ENCODE measurements at regions not wholly inside any gene's neighbourhood (a gene's known extent, or its start where the extent isn't known, plus 50 kb on each side); places are given as distances from the start of the nearest gene placed in this dataset.

GRCh38 chr1:96510911-96511310 lies 210.7 kb upstream of the PTBP2 start:
- POLR2A ChIA-PET, result no interaction called here
- 24% methylated on average over 3 of the region's 3 CpGs for WGBS (ENCODE audit: low lambda C conversion rate)
- no peak for ATAC-seq
- Histone ChIP-seq H3K27me3 (ENCODE audit: control insufficient read depth in 1 of 2, insufficient read depth in 2 of 2, low read length in 2 of 2) (no peaks in the 10 kb centered on the region), H3K9ac (ENCODE audit: insufficient read depth, low read depth, low read length) (no peak overlapping the region), H2AFZ (ENCODE audit: low read length) (no peak overlapping the region), H3K79me2 (ENCODE audit: insufficient read depth, low read length) (no peaks in the 10 kb centered on the region), H3K4me2 (ENCODE audit: low read depth, low read length) (no peak overlapping the region), H3K9me3 (ENCODE audit: low read length) (no peaks in the 10 kb centered on the region), H3K4me1 (ENCODE audit: insufficient read depth, low read length) (no peaks in the 10 kb centered on the region), H3K4me3 (replicated peaks in 1 of 3; ENCODE audit: insufficient read depth in 1 of 3, low read depth in 2 of 3, low read length in 3 of 3) (no peak overlapping the region), H3K27ac (ENCODE audit: extremely low read length, insufficient read depth, low read length) (no peak overlapping the region), H4K20me1 (ENCODE audit: insufficient read depth, low read length) (no peaks in the 10 kb centered on the region), H3K36me3 (replicated peaks in 1 of 2; ENCODE audit: control insufficient read depth in 1 of 2, insufficient read depth in 2 of 2, low read length in 2 of 2) (no peaks in the 10 kb centered on the region)
- no peak for FAIRE-seq
- intact Hi-C loops (cut with micrococcal nuclease; ENCODE audit: unreplicated experiment) (no loop called here), in situ Hi-C loops (cut with HindIII; ENCODE audit: extremely low pct_ligation_motif_present, low pct_unique_long_range_greater_than_20kb) (no loop called here)
- no peak for DNase-seq (ENCODE audit: low spot score)
- CTCF ChIA-PET (ENCODE audit: low intra/inter-chr PET ratio, low total read pairs), result no interaction called here
- TF ChIP-seq, protein P1, sequence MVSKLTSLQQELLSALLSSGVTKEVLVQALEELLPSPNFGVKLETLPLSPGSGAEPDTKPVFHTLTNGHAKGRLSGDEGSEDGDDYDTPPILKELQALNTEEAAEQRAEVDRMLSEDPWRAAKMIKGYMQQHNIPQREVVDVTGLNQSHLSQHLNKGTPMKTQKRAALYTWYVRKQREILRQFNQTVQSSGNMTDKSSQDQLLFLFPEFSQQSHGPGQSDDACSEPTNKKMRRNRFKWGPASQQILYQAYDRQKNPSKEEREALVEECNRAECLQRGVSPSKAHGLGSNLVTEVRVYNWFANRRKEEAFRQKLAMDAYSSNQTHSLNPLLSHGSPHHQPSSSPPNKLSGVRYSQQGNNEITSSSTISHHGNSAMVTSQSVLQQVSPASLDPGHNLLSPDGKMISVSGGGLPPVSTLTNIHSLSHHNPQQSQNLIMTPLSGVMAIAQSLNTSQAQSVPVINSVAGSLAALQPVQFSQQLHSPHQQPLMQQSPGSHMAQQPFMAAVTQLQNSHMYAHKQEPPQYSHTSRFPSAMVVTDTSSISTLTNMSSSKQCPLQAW (CRISPR knock-in tag; IDR thresholded peaks at IDR 0.05), result no peak
- no peak for TF ChIP-seq ARHGAP35 (CRISPR knock-in tag; IDR thresholded peaks at IDR 0.05; ENCODE audit: borderline replicate concordance)
- BruUV-seq (replicated peaks), result no TSS peak

GRCh38 chr1:96513136-96513535 lies 208.4 kb upstream of the PTBP2 start:
- Histone ChIP-seq H3K27me3 (ENCODE audit: control insufficient read depth in 1 of 2, insufficient read depth in 2 of 2, low read length in 2 of 2) (no peaks in the 10 kb centered on the region), H3K79me2 (ENCODE audit: insufficient read depth, low read length) (no peaks in the 10 kb centered on the region), H2AFZ (ENCODE audit: low read length) (no peak overlapping the region), H3K4me3 (replicated peaks in 1 of 3; ENCODE audit: insufficient read depth in 1 of 3, low read depth in 2 of 3, low read length in 3 of 3) (no peak overlapping the region), H3K4me1 (ENCODE audit: insufficient read depth, low read length) (no peaks in the 10 kb centered on the region), H3K27ac (ENCODE audit: extremely low read length, insufficient read depth, low read length) (no peak overlapping the region), H3K36me3 (replicated peaks in 1 of 2; ENCODE audit: control insufficient read depth in 1 of 2, insufficient read depth in 2 of 2, low read length in 2 of 2) (no peaks in the 10 kb centered on the region), H3K4me2 (ENCODE audit: low read depth, low read length) (no peak overlapping the region), H3K9me3 (ENCODE audit: low read length) (no peaks in the 10 kb centered on the region), H4K20me1 (ENCODE audit: insufficient read depth, low read length) (no peaks in the 10 kb centered on the region), H3K9ac (ENCODE audit: insufficient read depth, low read depth, low read length) (no peak overlapping the region)
- no TSS peak for BruUV-seq (replicated peaks)
- ChIA-PET CTCF (ENCODE audit: low intra/inter-chr PET ratio, low total read pairs) (no interaction called here), POLR2A (no interaction called here)
- in situ Hi-C loops (cut with HindIII; ENCODE audit: extremely low pct_ligation_motif_present, low pct_unique_long_range_greater_than_20kb), result no loop called here
- intact Hi-C loops (cut with micrococcal nuclease; ENCODE audit: unreplicated experiment), result no loop called here
- WGBS (ENCODE audit: low lambda C conversion rate), result 9% methylated on average over 1 of the region's 1 CpG
- FAIRE-seq (no peak), DNase-seq (ENCODE audit: low spot score) (no peak), ATAC-seq (no peak)
- TF ChIP-seq, protein P2, sequence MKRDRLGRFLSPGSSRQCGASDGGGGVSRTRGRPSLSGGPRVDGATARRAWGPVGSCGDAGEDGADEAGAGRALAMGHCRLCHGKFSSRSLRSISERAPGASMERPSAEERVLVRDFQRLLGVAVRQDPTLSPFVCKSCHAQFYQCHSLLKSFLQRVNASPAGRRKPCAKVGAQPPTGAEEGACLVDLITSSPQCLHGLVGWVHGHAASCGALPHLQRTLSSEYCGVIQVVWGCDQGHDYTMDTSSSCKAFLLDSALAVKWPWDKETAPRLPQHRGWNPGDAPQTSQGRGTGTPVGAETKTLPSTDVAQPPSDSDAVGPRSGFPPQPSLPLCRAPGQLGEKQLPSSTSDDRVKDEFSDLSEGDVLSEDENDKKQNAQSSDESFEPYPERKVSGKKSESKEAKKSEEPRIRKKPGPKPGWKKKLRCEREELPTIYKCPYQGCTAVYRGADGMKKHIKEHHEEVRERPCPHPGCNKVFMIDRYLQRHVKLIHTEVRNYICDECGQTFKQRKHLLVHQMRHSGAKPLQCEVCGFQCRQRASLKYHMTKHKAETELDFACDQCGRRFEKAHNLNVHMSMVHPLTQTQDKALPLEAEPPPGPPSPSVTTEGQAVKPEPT (CRISPR knock-in tag; IDR thresholded peaks at IDR 0.05; ENCODE audit: low read depth), result no peak
- TF ChIP-seq SP5 (CRISPR knock-in tag; IDR thresholded peaks at IDR 0.05; ENCODE audit: borderline replicate concordance, low read depth) (no peak), ZNF484 (CRISPR knock-in tag; IDR thresholded peaks at IDR 0.05; ENCODE audit: borderline replicate concordance, low read depth) (no peak), CAMTA2 (CRISPR knock-in tag; IDR thresholded peaks at IDR 0.05; ENCODE audit: borderline replicate concordance) (no peak), CENPX (CRISPR knock-in tag; IDR thresholded peaks at IDR 0.05) (no peak), ZNF335 (CRISPR knock-in tag; IDR thresholded peaks at IDR 0.05) (no peak), PRDM10 (CRISPR knock-in tag; IDR thresholded peaks at IDR 0.05; ENCODE audit: low read depth) (no peak)
- TF ChIP-seq, protein P3, sequence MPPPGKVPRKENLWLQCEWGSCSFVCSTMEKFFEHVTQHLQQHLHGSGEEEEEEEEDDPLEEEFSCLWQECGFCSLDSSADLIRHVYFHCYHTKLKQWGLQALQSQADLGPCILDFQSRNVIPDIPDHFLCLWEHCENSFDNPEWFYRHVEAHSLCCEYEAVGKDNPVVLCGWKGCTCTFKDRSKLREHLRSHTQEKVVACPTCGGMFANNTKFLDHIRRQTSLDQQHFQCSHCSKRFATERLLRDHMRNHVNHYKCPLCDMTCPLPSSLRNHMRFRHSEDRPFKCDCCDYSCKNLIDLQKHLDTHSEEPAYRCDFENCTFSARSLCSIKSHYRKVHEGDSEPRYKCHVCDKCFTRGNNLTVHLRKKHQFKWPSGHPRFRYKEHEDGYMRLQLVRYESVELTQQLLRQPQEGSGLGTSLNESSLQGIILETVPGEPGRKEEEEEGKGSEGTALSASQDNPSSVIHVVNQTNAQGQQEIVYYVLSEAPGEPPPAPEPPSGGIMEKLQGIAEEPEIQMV (CRISPR knock-in tag; IDR thresholded peaks at IDR 0.05; ENCODE audit: low read depth), result no peak
